ENCODE measurements at regions not wholly inside any gene's neighbourhood (a gene's known extent, or its start where the extent isn't known, plus 50 kb on each side); places are given as distances from the start of the nearest gene placed in this dataset.
A peak's percentile ranks its signal among the peaks of the same experiment; 100 is the strongest.

- no peak for TF ChIP-seq CTCF (conservative IDR thresholded peaks at IDR 0.05; ENCODE audit: low read depth, low read length)
- TF ChIP-seq FOS (IDR thresholded peaks at IDR 0.05; ENCODE audit: low read depth, low read length), result no peak
Observed at GRCh38 chr1:232555494-232556210, 74.3 kb downstream of the SIPA1L2 start (continued).

GRCh38 chr1:232554409-232554808, 75.5 kb downstream of the SIPA1L2 start:
- H2BK120ac ChIP-seq (ENCODE audit: low read depth, low read length), result peak overlapping the region; percentile 66
- peaks cover 3% of the 10 kb centered on the region; the same call in 1 of the 2 replicates for H4K20me1 ChIP-seq (ENCODE audit: insufficient read depth, low read length)
- DNase-seq (peak; percentile 25), ATAC-seq (ENCODE audit: low read depth) (peak; percentile 8)
- H3K79me1 ChIP-seq (ENCODE audit: low read depth in 1 of 2, low read length in 2 of 2), result peaks cover 5 to 21% of the 10 kb centered on the region in 2 experiments; a peak in 2 of 4 replicates
- in situ Hi-C loops (cut with MboI; ENCODE audit: low sequenced_read_pairs), result no loop called here
- no peak overlapping the region for H2AFZ ChIP-seq (replicated peaks; ENCODE audit: low read length, poor library complexity)
- peaks cover 19% of the 10 kb centered on the region for H3K4me1 ChIP-seq (ENCODE audit: control insufficient read depth, insufficient read depth, low read length)
- no peaks in the 10 kb centered on the region for H3K36me3 ChIP-seq (ENCODE audit: control insufficient read depth, insufficient read depth, low read length)
- peak overlapping the region; percentile 46; the same call in 1 of the 2 replicates for H3K27ac ChIP-seq (ENCODE audit: insufficient read depth, low read length)
- H3K4me2 ChIP-seq (ENCODE audit: low read depth, low read length), result peak overlapping the region; percentile 75
- peak overlapping the region; percentile 28; the same call in 1 of the 2 replicates for H2BK20ac ChIP-seq (ENCODE audit: low read depth, low read length)
- intact Hi-C loops (cut with micrococcal nuclease), result loop anchor here (2.0 to 5.0 kb wide), 2 partner anchors 20 to 82 kb away; no protein-coding TSS in a partner anchor
- POLR2A ChIA-PET (ENCODE audit: unreplicated experiment), result no interaction called here
- H2AK9ac ChIP-seq (replicated peaks; ENCODE audit: low read depth, low read length, poor library complexity), result no peak overlapping the region
- peak overlapping the region; percentile 15; the same call in 1 of the 2 replicates for H3K18ac ChIP-seq (ENCODE audit: low read depth, low read length)
- peaks cover 10% of the 10 kb centered on the region for H3K9me1 ChIP-seq (ENCODE audit: insufficient read depth, low read length)
- peak overlapping the region; percentile 37; the same call in 1 of the 2 replicates for H2AK5ac ChIP-seq (ENCODE audit: low read depth, low read length)
- TF ChIP-seq BHLHE40 (IDR thresholded peaks at IDR 0.05; ENCODE audit: low read depth, low read length), result peak; percentile 81; the same call in 1 of the 2 replicates
- no peak for TF ChIP-seq RAD21 (IDR thresholded peaks at IDR 0.05; ENCODE audit: low read length)
- peak overlapping the region in 1 of 2 experiments; percentile 60; a peak in 1 of 4 replicates for H4K8ac ChIP-seq (ENCODE audit: low read depth in 2 of 2, low read length in 2 of 2)
- no peaks in the 10 kb centered on the region for H3K27me3 ChIP-seq (ENCODE audit: control insufficient read depth, insufficient read depth, low read length)
- CTCF ChIA-PET, result no interaction called here
- no TSS peak for BruUV-seq (replicated peaks)
- peak overlapping the region; percentile 82 for H2BK5ac ChIP-seq (ENCODE audit: low read depth, low read length, poor library complexity, severe bottlenecking)
- dilution Hi-C loops (cut with HindIII; ENCODE audit: low sequenced_read_pairs, unreplicated experiment), result no loop called here
- 0 out of 2 replicates have a peak overlapping the region, but pooled peaks have one; percentile 17 for H4K5ac ChIP-seq (ENCODE audit: low read depth, low read length)
- no peaks in the 10 kb centered on the region for H3K9me3 ChIP-seq (ENCODE audit: control insufficient read depth, insufficient read depth, low read length)
- no peak overlapping the region for H3K9ac ChIP-seq (ENCODE audit: low read depth, low read length)
- H3K56ac ChIP-seq (ENCODE audit: extremely low read depth, insufficient read depth, low read length), result 0 out of 2 replicates have a peak overlapping the region, but pooled peaks have one; percentile 43
- H3K23ac ChIP-seq (ENCODE audit: low read depth, low read length), result 0 out of 2 replicates have a peak overlapping the region, but pooled peaks have one; percentile 29
- no CpG with 5 or more reads among the region's 6 CpGs for WGBS, 2 experiments (ENCODE audit: extremely low coverage in 2 of 2, insufficient read length in 1 of 2)
- no peak overlapping the region for H3K14ac ChIP-seq (replicated peaks; ENCODE audit: low read depth, low read length)
- no peak overlapping the region for H3K4me3 ChIP-seq (ENCODE audit: insufficient read depth, low read depth, low read length)
- peak overlapping the region; percentile 54; the same call in 1 of the 3 replicates for H2BK15ac ChIP-seq (ENCODE audit: low read depth, low read length)
- H4K91ac ChIP-seq (ENCODE audit: insufficient read depth, low read depth, low read length), result no peak overlapping the region; the same call in 1 of the 2 replicates
- H3K4ac ChIP-seq (ENCODE audit: low read depth, low read length), result 0 out of 2 replicates have a peak overlapping the region, but pooled peaks have one; percentile 42

Data from IMR-90 (cell line).